Stromal cell of bone marrow (primary cell): ENCODE measurements at regions not wholly inside any gene's neighbourhood (a gene's known extent, or its start where the extent isn't known, plus 50 kb on each side); places are given as distances from the start of the nearest gene placed in this dataset.
"Not testable (repeated sequence)": the region's sequence is repeated elsewhere in the genome, so short reads cannot be mapped to it uniquely, and the experiment has no call there.

Experiments
- DNase-seq: peaks from one replicate; pipeline ENCODE4 v3.0.0-alpha.2; 2012; ENCODE audit warnings: low read depth

DNA sequence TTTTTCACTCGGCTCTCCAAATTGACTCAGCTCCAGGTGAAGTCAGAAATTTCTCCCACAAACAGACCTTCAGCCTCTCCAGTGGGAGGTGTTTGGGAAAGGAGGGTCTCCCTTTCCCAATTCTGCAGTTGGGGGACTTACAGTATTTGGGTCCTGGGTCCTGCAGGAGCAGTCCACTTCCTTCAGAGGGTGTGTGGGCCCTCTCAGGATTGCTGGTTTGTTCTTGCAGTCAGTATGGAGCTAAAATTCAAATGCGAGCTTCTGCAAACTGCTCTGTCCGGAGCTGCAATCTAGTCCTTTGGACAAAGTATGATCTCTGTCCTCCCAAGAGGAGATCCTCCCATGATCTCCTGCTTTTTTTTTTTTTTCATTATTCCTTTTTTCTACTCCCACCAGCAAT, 87.9 kb upstream of the MSTN start:
- no peak for DNase-seq

DNA sequence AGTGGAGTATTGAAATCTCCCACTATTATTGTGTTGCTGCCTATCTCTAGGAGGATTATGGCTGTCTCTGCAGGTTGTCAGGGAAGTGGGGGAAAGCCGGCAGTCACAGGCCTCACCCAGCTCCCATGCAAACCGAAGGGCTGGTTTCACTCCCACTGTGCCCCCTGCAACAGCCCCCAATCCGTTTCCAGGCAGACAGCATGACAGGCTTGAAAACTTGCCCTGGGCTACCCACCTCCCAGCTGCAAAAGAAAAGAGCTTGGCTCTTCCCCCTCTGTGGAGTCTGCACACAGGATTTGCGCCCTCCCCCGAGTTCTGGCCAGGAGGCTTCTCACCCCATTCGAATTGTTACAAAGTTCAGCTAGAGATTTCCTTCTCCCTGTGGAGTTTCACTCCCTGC, 87.4 kb upstream of the MSTN start:
- DNase-seq: no peak

- no peak for DNase-seq
Measured at GRCh38 chr2:190149200-190149599, 86.7 kb upstream of the MSTN start.

DNA sequence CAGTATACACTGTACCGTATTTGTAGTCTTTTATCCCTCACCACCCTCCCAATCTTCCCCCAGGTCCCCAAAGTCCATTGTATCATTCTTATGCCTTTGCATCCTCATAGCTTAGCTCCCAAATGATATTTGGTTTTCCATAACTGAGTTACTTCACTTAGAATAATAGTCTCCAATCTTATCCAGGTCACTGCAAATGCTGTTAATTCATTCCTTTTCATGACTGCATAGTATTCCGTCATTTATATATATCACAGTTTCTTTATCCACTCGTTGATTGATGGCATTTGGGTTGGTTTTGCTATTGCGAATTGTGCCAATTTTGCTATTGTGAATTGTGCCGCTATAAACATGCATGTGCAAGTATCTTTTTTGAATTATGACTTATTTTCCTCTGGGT, 83.6 kb upstream of the MSTN start:
- not testable (repeated sequence) for DNase-seq

- not testable (repeated sequence) for DNase-seq
Measured at GRCh38 chr2:190140474-190140873, 77.9 kb upstream of the MSTN start.

- no peak for DNase-seq
Measured at GRCh38 chr2:190139371-190139770, 76.8 kb upstream of the MSTN start.

GRCh38 chr2:190138032-190138431, 75.5 kb upstream of the MSTN start:
- DNase-seq: no peak

DNA sequence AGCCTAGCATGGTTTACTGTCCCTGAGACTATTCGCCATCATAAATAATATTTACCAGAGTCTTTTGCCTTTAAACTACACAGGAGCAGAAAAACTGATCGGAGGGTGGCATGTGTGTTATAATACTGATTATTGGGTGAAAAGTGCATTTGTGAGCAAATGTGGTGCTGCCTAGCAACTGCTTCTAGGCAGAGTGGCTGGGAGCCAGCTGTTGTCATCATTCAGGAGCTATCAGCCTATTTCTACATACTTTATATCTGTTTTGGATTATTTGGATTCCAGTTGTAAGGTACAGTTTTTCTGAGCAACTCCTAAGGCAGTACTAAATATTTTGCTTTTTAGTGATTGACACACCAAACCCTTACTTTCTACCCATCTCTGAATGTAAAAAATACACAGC, 75.0 kb upstream of the MSTN start:
- DNase-seq: peak; percentile 25

- DNase-seq: no peak
Measured at GRCh38 chr2:190136825-190137224, 74.3 kb upstream of the MSTN start.

- no peak for DNase-seq
Measured at GRCh38 chr2:190136259-190136658, 73.7 kb upstream of the MSTN start.

DNA sequence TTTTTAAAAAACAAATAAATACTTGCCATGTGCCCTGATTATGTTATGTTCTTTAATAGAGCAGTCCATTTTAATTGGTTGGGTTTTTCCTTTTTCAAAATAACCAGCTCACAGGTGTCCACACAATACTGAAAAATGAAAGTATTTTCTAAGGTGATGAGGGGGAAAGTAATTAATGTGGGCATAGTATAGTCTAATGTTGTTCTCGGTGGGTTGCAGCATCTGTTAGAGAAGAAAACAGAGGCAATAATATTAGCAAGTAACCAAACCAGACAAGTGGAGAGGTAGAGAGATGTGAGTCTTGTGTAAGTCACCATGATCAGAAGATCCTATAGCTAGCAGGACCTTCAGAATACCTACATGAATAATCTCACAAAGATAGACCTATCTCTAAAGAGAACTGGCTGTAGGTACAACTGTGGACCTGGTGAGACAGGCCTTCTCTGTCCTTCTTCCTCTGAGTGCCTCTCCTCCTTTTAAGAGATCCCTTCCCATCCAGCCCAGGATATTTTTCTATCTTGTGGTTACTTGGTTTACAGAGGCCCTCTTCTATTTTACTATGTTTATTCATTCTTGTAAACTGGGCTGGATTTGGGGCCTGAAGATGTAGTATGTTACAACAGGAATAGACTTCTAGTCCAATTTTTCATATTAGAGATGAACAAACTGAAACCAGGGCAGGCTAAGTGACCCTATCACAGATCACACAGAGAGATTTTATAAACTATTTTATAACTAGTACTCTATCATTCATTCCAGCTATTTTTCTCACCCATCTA, 67.1 kb upstream of the MSTN start:
- DNase-seq: no peak

- DNase-seq: no peak
Measured at GRCh38 chr2:190127651-190128050, 65.1 kb upstream of the MSTN start.

- DNase-seq: no peak
Measured at GRCh38 chr2:190126798-190127197, 64.3 kb upstream of the MSTN start.

DNA sequence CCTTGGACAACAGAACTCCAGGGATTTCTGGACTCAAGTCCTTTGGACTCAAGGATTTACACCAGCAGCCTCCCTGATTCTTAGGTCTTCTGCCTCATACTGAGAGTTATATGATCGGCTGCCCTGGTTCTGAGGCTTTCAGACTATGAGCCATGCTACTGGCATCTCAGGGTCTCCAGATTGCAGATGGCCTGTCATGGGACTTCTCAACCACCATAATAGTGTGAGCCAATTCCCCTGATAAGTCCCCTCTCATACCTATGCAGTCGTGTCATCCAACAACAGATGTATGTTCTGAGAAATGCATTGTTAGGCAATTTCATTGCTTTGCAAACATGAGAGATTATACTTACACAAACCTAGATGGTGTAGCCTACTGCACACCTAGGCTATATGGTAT, 61.4 kb upstream of the MSTN start:
- no peak for DNase-seq

DNA sequence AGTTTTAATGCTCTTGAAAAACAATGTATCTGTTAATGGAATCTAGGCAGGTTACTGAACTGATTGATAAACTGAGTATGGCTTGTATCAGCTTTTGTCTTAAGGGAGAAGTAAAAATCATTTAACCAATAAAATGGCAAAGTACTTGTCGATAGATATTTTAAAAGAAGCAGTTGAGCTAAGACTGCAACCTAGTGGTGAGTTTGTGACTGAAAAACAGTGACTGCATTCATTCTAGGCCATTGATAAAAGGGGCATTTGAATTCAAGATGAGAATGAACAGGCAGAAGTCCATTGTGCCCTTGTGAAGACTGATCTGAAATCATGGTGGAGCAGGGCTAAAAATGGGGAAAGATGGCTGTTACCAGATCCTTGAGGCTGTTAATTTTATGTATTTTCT, 59.4 kb upstream of the MSTN start:
- DNase-seq: no peak

DNA sequence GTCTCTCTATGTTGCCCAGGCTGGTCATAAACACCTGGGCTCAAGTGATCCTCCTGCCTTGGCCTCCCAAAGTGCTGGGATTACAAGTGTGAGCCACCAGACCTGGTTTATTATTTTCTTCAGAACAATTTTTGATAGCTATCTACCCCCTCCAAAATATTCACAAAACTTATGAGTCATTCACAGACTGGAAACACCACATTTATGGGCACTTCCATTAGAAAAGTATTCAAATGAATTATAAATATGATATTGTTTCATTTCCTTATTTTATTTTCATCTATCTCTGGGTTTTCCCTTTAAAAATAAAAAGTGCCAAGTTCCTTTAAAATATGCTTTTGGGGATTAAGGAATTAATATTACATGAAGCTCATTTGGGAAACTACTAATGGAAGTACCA, 58.8 kb upstream of the MSTN start:
- DNase-seq: no peak

GRCh38 chr2:190119923-190120590, 57.5 kb upstream of the MSTN start:
- no peak for DNase-seq

DNA sequence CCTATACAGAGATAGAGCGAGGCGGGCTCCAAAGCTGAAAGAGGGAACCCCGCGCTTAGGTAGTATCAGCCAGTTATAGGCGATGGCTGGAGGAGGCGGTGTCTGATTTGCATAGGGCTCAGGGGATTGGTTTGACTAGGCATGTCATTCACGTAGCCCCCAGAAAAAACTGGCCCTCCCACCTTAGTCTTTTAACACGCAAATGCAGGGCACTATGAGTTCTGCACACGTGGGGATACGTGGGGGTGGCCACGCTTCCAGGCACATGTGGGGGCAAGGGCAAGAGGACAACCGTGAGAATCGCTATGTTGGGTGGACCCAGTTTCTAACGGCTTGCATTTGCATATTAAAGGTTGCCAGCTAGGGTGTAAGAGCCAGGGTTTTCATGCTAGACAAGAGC, 56.7 kb upstream of the MSTN start:
- DNase-seq: no peak

DNA sequence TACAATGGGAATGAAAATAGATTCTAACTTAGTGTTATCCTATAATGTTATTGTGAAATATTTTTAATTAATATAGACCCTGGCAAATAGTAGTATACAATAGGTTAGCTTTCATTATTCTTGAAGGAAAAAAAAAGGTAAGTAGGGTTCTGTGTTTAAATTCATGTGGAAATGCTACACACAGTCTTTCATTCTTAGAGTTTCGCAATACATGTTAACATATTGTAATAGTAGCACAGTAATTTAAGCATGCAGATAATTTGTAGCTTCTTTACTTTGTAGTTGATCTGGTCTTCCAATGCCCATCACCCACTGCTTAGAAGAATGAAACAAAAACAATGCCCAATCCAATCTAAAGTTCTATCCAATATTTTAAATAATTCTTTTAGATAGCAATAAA, 54.8 kb upstream of the MSTN start:
- DNase-seq: no peak

- no peak for DNase-seq
Measured at GRCh38 chr2:190113000-190113399, 50.5 kb upstream of the MSTN start.
